ACC112 (cell line): ENCODE measurements at regions not wholly inside any gene's neighbourhood (a gene's known extent, or its start where the extent isn't known, plus 50 kb on each side); places are given as distances from the start of the nearest gene placed in this dataset.
"Not testable (repeated sequence)": the region's sequence is repeated elsewhere in the genome, so short reads cannot be mapped to it uniquely, and the experiment has no call there.

Source experiments
- H2AFZ ChIP-seq: fragments of 200-600 bp; sonication (generic); one replicate; pipeline ENCODE4 v1.6.0; 2017; ENCODE audit warnings: antibody characterized with exemption, low read length; ENCODE audit not compliant: unreplicated experiment
- H3K27ac ChIP-seq: fragments of 200-600 bp; sonication (generic); 2 replicates; pipeline ENCODE4 v1.5.1; 2014; ENCODE audit warnings: low read depth, mild to moderate bottlenecking, antibody characterized with exemption, low read length, moderate library complexity
- H3K27me3 ChIP-seq: fragments of 200-600 bp; sonication (generic); 2 replicates; pipeline ENCODE4 v1.6.1; 2014; ENCODE audit warnings: mild to moderate bottlenecking, antibody characterized with exemption, low read length, moderate library complexity, mixed read lengths; ENCODE audit not compliant: insufficient read depth
- H3K36me3 ChIP-seq: fragments of 200-600 bp; sonication (generic); 2 replicates; pipeline ENCODE4 v1.6.1; 2016; ENCODE audit warnings: mild to moderate bottlenecking, antibody characterized with exemption, low read length, moderate library complexity, mixed read lengths; ENCODE audit not compliant: insufficient read depth
- H3K4me1 ChIP-seq: fragments of 200-600 bp; sonication (generic); one replicate; pipeline ENCODE4 v1.6.1; 2016; ENCODE audit warnings: low read length, mixed read lengths; ENCODE audit not compliant: insufficient read depth, unreplicated experiment, control insufficient read depth
- H3K4me3 ChIP-seq: fragments of 200-600 bp; sonication (generic); 2 replicates; pipeline ENCODE4 v1.5.1; 2014; ENCODE audit warnings: mild to moderate bottlenecking, low read depth, low read length
- H3K79me2 ChIP-seq: fragments of 200-600 bp; sonication (generic); one replicate; pipeline ENCODE4 v1.6.0; 2016; ENCODE audit warnings: low read length; ENCODE audit not compliant: control insufficient read depth, unreplicated experiment, insufficient read depth

- Histone ChIP-seq H3K4me1 (no peaks in the 10 kb centered on the region), H3K4me3 (no peak overlapping the region), H3K27ac (no peak overlapping the region), H2AFZ (no peak overlapping the region), H3K36me3 (no peaks in the 10 kb centered on the region), H3K79me2 (no peaks in the 10 kb centered on the region), H3K27me3 (peaks cover 70% of the 10 kb centered on the region)
These were observed 90.2 kb downstream of the CPZ start for GRCh38 chr4:8682725-8683124.

- H3K27me3 ChIP-seq, result peaks cover 69% of the 10 kb centered on the region
- no peaks in the 10 kb centered on the region for H3K79me2 ChIP-seq
- H3K4me1 ChIP-seq, result no peaks in the 10 kb centered on the region
- no peak overlapping the region for H3K27ac ChIP-seq
- H3K36me3 ChIP-seq, result no peaks in the 10 kb centered on the region
- H2AFZ ChIP-seq, result no peak overlapping the region
- no peak overlapping the region for H3K4me3 ChIP-seq
These were observed 89.7 kb downstream of the CPZ start for GRCh38 chr4:8682296-8682695.

- no peaks in the 10 kb centered on the region for H3K36me3 ChIP-seq
- peaks cover 72% of the 10 kb centered on the region for H3K27me3 ChIP-seq
- H3K79me2 ChIP-seq, result no peaks in the 10 kb centered on the region
- H3K4me3 ChIP-seq, result no peak overlapping the region
- H3K27ac ChIP-seq, result no peak overlapping the region
- H3K4me1 ChIP-seq, result no peaks in the 10 kb centered on the region
- no peak overlapping the region for H2AFZ ChIP-seq
These were observed 88.8 kb downstream of the CPZ start for GRCh38 chr4:8681391-8681790.

DNA sequence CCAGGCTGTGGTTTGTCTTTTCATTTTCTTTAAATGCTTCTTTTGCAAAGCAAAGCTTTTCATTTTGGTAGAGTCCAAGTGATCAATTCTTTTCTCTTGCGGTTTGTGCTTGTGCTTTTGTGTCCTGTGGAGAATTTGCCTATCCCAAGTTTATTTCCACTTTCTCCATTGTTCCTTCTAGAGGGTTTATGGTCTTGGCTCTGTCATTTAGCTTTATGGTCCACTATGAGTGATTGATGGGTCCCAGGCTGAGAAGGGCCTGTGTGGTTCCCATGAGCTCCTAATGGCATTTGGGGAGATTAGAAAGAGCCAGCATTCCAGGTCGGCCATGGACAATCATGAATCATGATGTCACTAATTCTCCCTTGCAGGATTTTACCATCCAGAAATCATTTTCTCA lies 86.5 kb downstream of the CPZ start:
- Histone ChIP-seq H3K4me3 (no peak overlapping the region), H3K36me3 (no peaks in the 10 kb centered on the region), H3K27me3 (peaks cover 67% of the 10 kb centered on the region), H2AFZ (no peak overlapping the region), H3K4me1 (no peaks in the 10 kb centered on the region), H3K79me2 (no peaks in the 10 kb centered on the region), H3K27ac (no peak overlapping the region)

- H3K4me3 ChIP-seq, result no peak overlapping the region
- H3K27ac ChIP-seq, result no peak overlapping the region
- H2AFZ ChIP-seq, result no peak overlapping the region
- no peaks in the 10 kb centered on the region for H3K36me3 ChIP-seq
- no peaks in the 10 kb centered on the region for H3K79me2 ChIP-seq
- H3K4me1 ChIP-seq, result no peaks in the 10 kb centered on the region
- H3K27me3 ChIP-seq, result peaks cover 58% of the 10 kb centered on the region
These were observed 84.1 kb downstream of the CPZ start for GRCh38 chr4:8676676-8677075.

GRCh38 chr4:8675906-8676305 lies 83.3 kb downstream of the CPZ start:
- Histone ChIP-seq H3K36me3 (no peaks in the 10 kb centered on the region), H3K4me1 (no peaks in the 10 kb centered on the region), H3K27ac (no peak overlapping the region), H2AFZ (no peak overlapping the region), H3K27me3 (peaks cover 56% of the 10 kb centered on the region), H3K4me3 (no peak overlapping the region), H3K79me2 (no peaks in the 10 kb centered on the region)

GRCh38 chr4:8675383-8675782 lies 82.8 kb downstream of the CPZ start:
- Histone ChIP-seq H3K4me3 (no peak overlapping the region), H3K36me3 (no peaks in the 10 kb centered on the region), H3K27ac (no peak overlapping the region), H3K79me2 (no peaks in the 10 kb centered on the region), H3K4me1 (no peaks in the 10 kb centered on the region), H3K27me3 (peaks cover 51% of the 10 kb centered on the region), H2AFZ (no peak overlapping the region)

DNA sequence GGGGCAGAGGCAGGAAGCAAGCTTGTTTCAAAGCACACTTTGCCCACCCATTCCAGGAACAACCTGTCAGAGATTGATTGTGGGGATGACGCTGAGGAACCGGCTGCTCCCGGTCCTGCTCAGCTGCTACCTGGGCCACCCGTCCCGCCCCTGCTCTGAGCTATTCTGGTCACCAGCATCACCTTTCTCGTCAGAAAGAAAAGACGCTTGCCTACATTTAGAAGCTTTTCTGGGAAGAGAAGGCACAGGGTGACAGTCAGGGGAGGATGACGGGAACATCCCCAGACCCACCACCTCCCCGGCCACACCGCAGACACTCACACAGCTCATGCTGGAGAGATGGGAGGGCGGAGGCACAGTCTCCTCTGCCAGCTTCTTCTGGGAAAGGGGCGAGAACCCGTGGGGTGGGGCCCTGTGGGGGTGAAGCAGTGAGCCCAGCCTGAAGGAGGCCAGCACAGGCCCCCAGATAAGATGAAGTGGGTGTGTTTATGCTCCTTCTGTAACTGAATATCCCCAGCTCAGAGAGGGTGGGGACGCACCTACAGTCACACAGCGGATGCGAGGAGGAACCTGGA lies 81.8 kb downstream of the CPZ start:
- Histone ChIP-seq H3K79me2 (no peaks in the 10 kb centered on the region), H3K4me3 (no peak overlapping the region), H3K27me3 (peaks cover 52% of the 10 kb centered on the region), H3K36me3 (no peaks in the 10 kb centered on the region), H3K4me1 (no peaks in the 10 kb centered on the region), H2AFZ (no peak overlapping the region), H3K27ac (no peak overlapping the region)

DNA sequence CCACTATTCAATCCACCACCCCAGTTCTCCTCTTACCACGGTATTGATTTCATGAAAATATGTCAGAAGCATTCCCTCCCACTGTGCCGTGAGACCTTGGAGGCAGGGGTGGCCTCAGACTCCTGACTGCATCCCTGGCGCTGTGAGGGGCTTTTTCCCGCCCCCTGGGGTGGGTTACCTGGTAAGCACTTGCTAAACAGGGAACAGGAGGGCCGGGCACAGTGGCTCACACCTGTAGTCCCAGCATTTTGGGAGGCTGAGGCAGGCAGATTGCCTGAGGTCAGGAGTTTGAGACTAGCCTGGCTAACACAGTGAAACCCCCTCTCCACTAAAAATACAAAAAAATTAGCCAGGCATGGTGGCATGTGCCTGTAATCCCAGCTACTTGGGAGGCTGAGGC lies 80.5 kb downstream of the CPZ start:
- not testable (repeated sequence) for H3K4me3 ChIP-seq, H2AFZ ChIP-seq, H3K4me1 ChIP-seq, H3K27ac ChIP-seq, H3K79me2 ChIP-seq, H3K36me3 ChIP-seq
- peaks cover 52% of the 10 kb centered on the region for H3K27me3 ChIP-seq

- Histone ChIP-seq H3K79me2 (no peaks in the 10 kb centered on the region), H3K4me1 (no peaks in the 10 kb centered on the region), H2AFZ (no peak overlapping the region), H3K36me3 (no peaks in the 10 kb centered on the region), H3K27me3 (peaks cover 55% of the 10 kb centered on the region), H3K27ac (no peak overlapping the region), H3K4me3 (no peak overlapping the region)
These were observed 79.9 kb downstream of the CPZ start for GRCh38 chr4:8672486-8672885.

DNA sequence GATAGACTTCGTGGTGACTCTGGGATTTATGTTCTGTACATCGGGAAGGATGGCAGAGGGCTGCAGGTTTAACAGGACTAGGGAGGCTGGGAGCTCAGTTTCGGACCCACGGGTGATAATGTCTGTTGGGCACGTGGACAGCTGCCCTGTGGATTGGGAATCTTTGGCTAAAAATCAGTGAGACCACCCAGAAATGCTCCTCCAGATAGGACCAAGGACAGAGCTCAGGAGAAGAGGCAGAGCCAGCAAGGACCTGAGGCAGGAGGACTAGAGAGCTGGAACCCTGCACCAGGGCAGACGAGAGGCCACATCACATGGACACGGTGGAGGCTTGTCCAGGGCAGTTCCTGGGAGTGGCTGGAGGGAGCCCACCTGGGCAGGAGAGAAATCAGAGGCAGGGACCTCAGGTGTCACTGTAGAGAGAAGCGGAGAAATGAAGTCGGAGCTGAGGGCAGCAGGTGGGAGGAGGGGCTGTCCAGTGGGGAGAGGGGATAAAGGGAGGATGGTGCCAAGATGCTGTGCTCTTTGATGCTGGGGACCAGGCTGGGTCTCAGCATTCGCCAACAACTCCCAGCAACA lies 79.2 kb downstream of the CPZ start:
- Histone ChIP-seq H3K27me3 (peaks cover 53% of the 10 kb centered on the region), H3K4me1 (no peaks in the 10 kb centered on the region), H2AFZ (no peak overlapping the region), H3K79me2 (no peaks in the 10 kb centered on the region), H3K4me3 (no peak overlapping the region), H3K27ac (no peak overlapping the region), H3K36me3 (no peaks in the 10 kb centered on the region)
